Lower lobe of right lung (tissue), 2 donors: ENCODE measurements at regions not wholly inside any gene's neighbourhood (a gene's known extent, or its start where the extent isn't known, plus 50 kb on each side); places are given as distances from the start of the nearest gene placed in this dataset.

Source experiments
- ATAC-seq, 2 donors: fragments of 200-7000 bp; cut with Tn5 transposase; one replicate each; pipeline ENCODE4 v1.9.1; 2020 to 2022; ENCODE audit warnings: mild to moderate bottlenecking in 2 of 2, moderate library complexity in 2 of 2
- DNase-seq: peaks from one replicate; pipeline ENCODE4 v3.0.0-alpha.2; 2020
- H3K27ac ChIP-seq: fragments of 200-600 bp; one replicate; pipeline ENCODE4 v1.8.0; 2022
- H3K27me3 ChIP-seq: fragments of 200-600 bp; one replicate; pipeline ENCODE4 v1.8.0; 2022; ENCODE audit warnings: low read depth
- H3K36me3 ChIP-seq: fragments of 200-600 bp; one replicate; pipeline ENCODE4 v1.8.0; 2022; ENCODE audit warnings: mild to moderate bottlenecking
- H3K4me1 ChIP-seq: fragments of 200-600 bp; one replicate; pipeline ENCODE4 v1.8.0; 2022
- H3K4me3 ChIP-seq: fragments of 200-600 bp; one replicate; pipeline ENCODE4 v1.8.0; 2022; ENCODE audit warnings: mild to moderate bottlenecking
- H3K9me3 ChIP-seq: fragments of 200-600 bp; one replicate; pipeline ENCODE4 v1.8.0; 2022
- intact Hi-C: fragments of 100-400 bp; cut with DNase I; formaldehyde crosslinking; loops from one replicate; pipeline ENCODE4 v1.11.0; 2022
- TF ChIP-seq, protein P1 (sequence below): fragments of 200-600 bp; IDR thresholded peaks from one replicate; pipeline ENCODE4 v1.8.0; 2022; ENCODE audit warnings: antibody characterized with exemption, mild to moderate bottlenecking
- donor health status: DM: no; HTN: yes; CAD: no; lungs with severe emphysema.

DNA sequence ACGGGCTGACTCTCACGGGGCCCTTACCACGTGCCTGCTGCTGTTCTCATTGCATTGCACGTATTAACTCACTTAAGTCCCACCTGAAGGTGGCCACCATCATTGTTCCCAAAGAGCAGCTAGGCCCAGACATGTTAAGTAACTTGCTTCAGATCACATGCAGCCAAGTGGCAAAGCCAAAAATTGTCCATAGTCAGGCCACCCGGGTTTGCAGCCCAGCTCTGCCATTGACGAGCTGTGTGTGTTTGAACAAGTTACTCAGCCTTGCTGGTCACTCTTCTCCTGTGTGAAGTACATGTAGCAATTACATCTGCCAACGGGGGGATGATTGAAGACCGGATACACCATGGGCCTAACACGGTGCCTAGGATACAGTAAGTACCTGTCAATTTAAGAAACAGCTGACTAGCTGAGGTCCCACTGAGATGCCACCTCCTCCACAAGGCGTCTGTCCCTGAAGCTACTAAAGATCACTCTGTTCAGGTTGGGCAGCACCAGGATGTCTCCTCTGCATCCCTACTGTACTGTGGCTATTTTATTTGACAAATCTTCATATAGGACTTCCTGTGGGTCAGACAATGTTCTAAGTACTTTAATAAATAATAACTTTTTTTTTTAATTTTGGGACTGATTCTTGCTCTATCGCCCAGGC lies 154.2 kb upstream of the MYCN start:
- Histone ChIP-seq H3K27ac (no peak overlapping the region), H3K4me1 (no peaks in the 10 kb centered on the region), H3K4me3 (no peak overlapping the region), H3K9me3 (no peaks in the 10 kb centered on the region), H3K27me3 (peaks cover 5% of the 10 kb centered on the region), H3K36me3 (no peaks in the 10 kb centered on the region)
- TF ChIP-seq, protein P1, sequence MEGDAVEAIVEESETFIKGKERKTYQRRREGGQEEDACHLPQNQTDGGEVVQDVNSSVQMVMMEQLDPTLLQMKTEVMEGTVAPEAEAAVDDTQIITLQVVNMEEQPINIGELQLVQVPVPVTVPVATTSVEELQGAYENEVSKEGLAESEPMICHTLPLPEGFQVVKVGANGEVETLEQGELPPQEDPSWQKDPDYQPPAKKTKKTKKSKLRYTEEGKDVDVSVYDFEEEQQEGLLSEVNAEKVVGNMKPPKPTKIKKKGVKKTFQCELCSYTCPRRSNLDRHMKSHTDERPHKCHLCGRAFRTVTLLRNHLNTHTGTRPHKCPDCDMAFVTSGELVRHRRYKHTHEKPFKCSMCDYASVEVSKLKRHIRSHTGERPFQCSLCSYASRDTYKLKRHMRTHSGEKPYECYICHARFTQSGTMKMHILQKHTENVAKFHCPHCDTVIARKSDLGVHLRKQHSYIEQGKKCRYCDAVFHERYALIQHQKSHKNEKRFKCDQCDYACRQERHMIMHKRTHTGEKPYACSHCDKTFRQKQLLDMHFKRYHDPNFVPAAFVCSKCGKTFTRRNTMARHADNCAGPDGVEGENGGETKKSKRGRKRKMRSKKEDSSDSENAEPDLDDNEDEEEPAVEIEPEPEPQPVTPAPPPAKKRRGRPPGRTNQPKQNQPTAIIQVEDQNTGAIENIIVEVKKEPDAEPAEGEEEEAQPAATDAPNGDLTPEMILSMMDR, result no peak
- ATAC-seq (no peak), DNase-seq (no peak)
- intact Hi-C loops, result no loop called here

DNA sequence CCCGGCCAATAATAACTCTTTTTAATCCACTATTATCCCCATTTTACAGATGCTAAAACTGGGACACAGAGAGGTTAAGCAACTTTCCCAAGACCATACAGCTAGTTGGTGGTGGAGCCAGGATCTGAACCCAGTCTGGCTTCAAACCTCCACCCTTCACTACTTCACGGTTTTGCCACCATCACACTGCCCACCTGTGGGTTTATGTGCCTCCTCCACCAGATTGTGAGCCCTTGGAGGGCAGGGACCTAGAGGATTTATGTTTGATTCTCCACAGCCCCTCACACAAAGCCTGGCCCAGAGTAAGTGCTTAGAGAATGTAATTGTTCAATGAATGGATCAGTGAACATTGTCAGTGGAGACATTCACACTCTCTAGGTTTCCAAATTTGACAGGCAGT lies 153.4 kb upstream of the MYCN start:
- no peak for DNase-seq
- TF ChIP-seq, protein P1, result no peak
- intact Hi-C loops, result no loop called here
- Histone ChIP-seq H3K9me3 (no peaks in the 10 kb centered on the region), H3K4me3 (no peak overlapping the region), H3K4me1 (no peaks in the 10 kb centered on the region), H3K27ac (no peak overlapping the region), H3K36me3 (no peaks in the 10 kb centered on the region), H3K27me3 (peaks cover 5% of the 10 kb centered on the region)
- ATAC-seq, result no peak

DNA sequence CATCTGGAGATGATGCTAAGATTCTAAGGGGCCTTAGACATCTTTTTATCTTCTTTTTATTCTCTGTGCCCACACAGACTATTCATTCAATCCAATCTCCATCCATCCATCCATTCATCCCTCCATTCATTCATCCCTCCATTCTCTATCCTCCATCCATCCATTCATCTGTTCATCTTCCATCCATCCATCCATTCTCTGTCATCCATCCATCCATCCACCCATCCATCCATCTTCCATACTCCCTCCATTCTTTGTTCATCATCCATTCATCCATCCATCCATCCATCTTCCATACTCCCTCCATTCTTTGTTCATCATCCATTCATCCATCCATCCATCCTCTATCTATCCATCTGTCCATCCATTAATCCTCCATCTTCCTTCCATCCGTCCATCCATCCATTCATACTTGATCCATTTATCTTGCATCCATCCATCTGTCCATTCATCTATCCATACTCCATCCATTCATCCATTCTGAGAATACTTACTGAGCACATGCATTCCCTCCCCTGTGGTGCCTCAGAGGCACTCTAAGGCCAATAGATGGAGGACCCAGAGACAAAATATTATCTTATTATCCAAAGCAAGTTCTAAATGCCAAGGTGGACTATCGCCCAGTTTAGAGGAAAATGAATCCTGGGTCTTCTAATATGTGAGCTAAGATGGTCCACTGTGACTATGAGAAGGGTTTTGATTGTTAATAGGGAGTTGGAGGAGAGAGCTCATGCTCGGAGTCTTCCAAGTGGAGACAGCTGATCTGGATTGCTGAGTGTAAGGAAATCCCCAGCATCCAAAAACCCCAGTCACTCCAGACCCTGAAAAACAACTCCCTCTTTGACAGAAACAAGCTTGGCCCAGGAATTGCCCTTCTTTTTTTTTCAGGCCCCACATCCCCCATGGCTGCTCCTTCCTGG lies 152.6 kb upstream of the MYCN start:
- peaks cover 5% of the 10 kb centered on the region for H3K27me3 ChIP-seq
- no peaks in the 10 kb centered on the region for H3K9me3 ChIP-seq
- H3K27ac ChIP-seq, result no peak overlapping the region
- intact Hi-C loops, result no loop called here
- DNase-seq, result no peak
- ATAC-seq, result no peak
- no peaks in the 10 kb centered on the region for H3K36me3 ChIP-seq
- TF ChIP-seq, protein P1, result no peak
- H3K4me1 ChIP-seq, result no peaks in the 10 kb centered on the region
- H3K4me3 ChIP-seq, result no peak overlapping the region

DNA sequence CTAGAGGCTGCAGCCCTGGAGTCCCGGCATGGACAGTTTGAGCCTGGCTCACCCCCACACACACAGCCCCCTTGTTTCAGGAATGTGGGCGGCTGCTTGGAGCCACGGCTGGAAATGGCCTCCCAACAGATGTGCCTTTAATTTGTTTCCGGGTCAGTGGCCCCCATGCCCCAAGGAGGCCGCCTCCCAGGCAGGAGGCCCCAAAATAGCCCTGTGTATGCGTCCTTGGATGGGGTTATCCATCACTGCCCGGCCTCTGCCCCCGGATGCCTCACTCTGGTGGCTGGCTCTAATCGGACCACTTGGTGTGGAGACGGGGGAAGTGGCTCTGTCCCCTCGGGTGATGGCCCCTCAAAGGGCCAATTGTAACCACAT lies 151.9 kb upstream of the MYCN start:
- H3K36me3 ChIP-seq, result no peaks in the 10 kb centered on the region
- H3K27ac ChIP-seq, result no peak overlapping the region
- H3K27me3 ChIP-seq, result peaks cover 5% of the 10 kb centered on the region
- no peak overlapping the region for H3K4me3 ChIP-seq
- no peak for DNase-seq
- no peaks in the 10 kb centered on the region for H3K9me3 ChIP-seq
- no peaks in the 10 kb centered on the region for H3K4me1 ChIP-seq
- intact Hi-C loops, result no loop called here
- ATAC-seq, result no peak
- TF ChIP-seq, protein P1, result no peak

DNA sequence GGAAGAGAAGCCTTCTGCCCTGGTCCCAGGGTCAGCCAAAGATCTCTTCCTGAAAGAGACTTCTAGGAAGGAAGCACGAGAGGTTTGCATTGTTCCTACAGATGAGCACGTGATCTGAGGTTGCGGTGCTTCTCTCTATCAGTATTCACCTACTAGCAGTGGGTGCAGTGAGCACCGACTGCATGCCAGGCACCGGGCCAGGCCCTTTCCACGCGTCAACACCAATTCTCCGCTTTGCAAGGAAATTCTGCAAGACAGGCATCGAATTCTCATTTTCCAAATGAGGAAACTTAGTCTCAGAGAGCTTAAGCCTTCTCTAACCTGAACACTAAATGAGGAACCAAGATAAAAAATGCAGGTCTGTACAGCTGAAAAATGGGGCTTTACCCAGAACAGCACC lies 151.5 kb upstream of the MYCN start:
- Histone ChIP-seq H3K9me3 (no peaks in the 10 kb centered on the region), H3K36me3 (no peaks in the 10 kb centered on the region), H3K4me3 (no peak overlapping the region), H3K27me3 (peaks cover 5% of the 10 kb centered on the region), H3K4me1 (no peaks in the 10 kb centered on the region), H3K27ac (no peak overlapping the region)
- ATAC-seq, result no peak
- no peak for DNase-seq
- intact Hi-C loops, result no loop called here
- TF ChIP-seq, protein P1, result no peak
